Upper lobe of left lung (tissue), 4 donors: ENCODE measurements at regions not wholly inside any gene's neighbourhood (a gene's known extent, or its start where the extent isn't known, plus 50 kb on each side); places are given as distances from the start of the nearest gene placed in this dataset.

Experiments used
- CTCF ChIP-seq, 6 experiments: fragments of 450-650 bp in 4 of 6; fragments of 200-600 bp in 2 of 6; sonication (generic) in 2 of 6; IDR thresholded peaks; one replicate each; pipeline ENCODE4 v1.5.1; 2016 to 2019; ENCODE audit warnings: antibody characterized with exemption in 6 of 6
- EP300 ChIP-seq, 4 donors: sonication (generic); formaldehyde crosslinking; IDR thresholded peaks; one replicate each; pipeline ENCODE4 v1.5.1; 2017; ENCODE audit warnings: antibody characterized with exemption in 4 of 4, control low read depth in 2 of 4
- POLR2A ChIP-seq, 4 donors: fragments of 450-650 bp; IDR thresholded peaks; one replicate each; pipeline ENCODE4 v1.5.1; 2016 to 2017; ENCODE audit warnings: antibody characterized with exemption in 4 of 4, mild to moderate bottlenecking in 2 of 4

- TF ChIP-seq CTCF (IDR thresholded peaks at IDR 0.05) (no peak), POLR2A (IDR thresholded peaks at IDR 0.05) (no peak), EP300 (IDR thresholded peaks at IDR 0.05) (no peak)
These were observed 188.1 kb upstream of the DMRT1 start for GRCh38 chr9:653421-653820.
